GM12892 (cell line): ENCODE measurements at regions not wholly inside any gene's neighbourhood (a gene's known extent, or its start where the extent isn't known, plus 50 kb on each side); places are given as distances from the start of the nearest gene placed in this dataset.

ENCODE experiments used
- POLR2A ChIP-seq: IDR thresholded peaks from 2 replicates; pipeline ENCODE4 v1.6.1; 2011; ENCODE audit warnings: low read depth, low read length, control low read depth
- TAF1 ChIP-seq: IDR thresholded peaks from 2 replicates; pipeline ENCODE4 v1.6.1; 2011; ENCODE audit warnings: low read depth, mild to moderate bottlenecking, control low read depth, low read length, borderline replicate concordance

GRCh38 chr4:66275411-66276038 lies 605.2 kb upstream of the EPHA5 start:
- TF ChIP-seq POLR2A: no peak
- no peak for TF ChIP-seq TAF1
